ENCODE measurements at regions not wholly inside any gene's neighbourhood (a gene's known extent, or its start where the extent isn't known, plus 50 kb on each side); places are given as distances from the start of the nearest gene placed in this dataset.

GRCh38 chr1:232570007-232570406, 59.9 kb downstream of the SIPA1L2 start:
- Histone ChIP-seq H3K14ac (ENCODE audit: insufficient read length) (no peak overlapping the region), H3K18ac (ENCODE audit: extremely low read depth, low read length) (no peak overlapping the region), H2AFZ (ENCODE audit: low read length) (no peak overlapping the region), H3K4me2 (ENCODE audit: insufficient read depth in 1 of 2, low read depth in 2 of 2, low read length in 2 of 2) (no peak overlapping the region), H3K27ac (ENCODE audit: low read depth, low read length) (no peak overlapping the region), H3K23ac (ENCODE audit: insufficient read length) (no peak overlapping the region), H2BK12ac (ENCODE audit: low read depth, low read length) (no peak overlapping the region), H3K9me3 (ENCODE audit: insufficient read depth in 2 of 2, low read depth in 1 of 2, low read length in 1 of 2) (no peaks in the 10 kb centered on the region), H3K27me3 (replicated peaks in 1 of 4; ENCODE audit: control insufficient read depth in 3 of 4, extremely low read depth in 1 of 4, insufficient read depth in 3 of 4, low read length in 3 of 4) (no peaks in the 10 kb centered on the region), H2BK5ac (ENCODE audit: low read depth, low read length) (no peak overlapping the region), H3K4ac (replicated peaks; ENCODE audit: insufficient read length, low read depth, low read length) (no peak overlapping the region), H3K79me2 (ENCODE audit: control insufficient read depth in 1 of 2, insufficient read depth in 2 of 2, low read length in 2 of 2) (no peaks in the 10 kb centered on the region), H2BK15ac (ENCODE audit: low read length) (no peak overlapping the region), H4K20me1 (replicated peaks in 1 of 2; ENCODE audit: control insufficient read depth in 1 of 2, insufficient read depth in 2 of 2, low read length in 2 of 2) (no peaks in the 10 kb centered on the region), H2BK120ac (replicated peaks; ENCODE audit: low read depth, low read length) (no peak overlapping the region), H3K79me1 (ENCODE audit: low read depth, low read length) (no peaks in the 10 kb centered on the region), H3K23me2 (ENCODE audit: low read depth, low read length) (no peaks in the 10 kb centered on the region), H2BK20ac (ENCODE audit: low read length) (no peak overlapping the region), H4K5ac (ENCODE audit: insufficient read length, low read depth, low read length) (no peak overlapping the region), H3K9ac (replicated peaks in 1 of 4; ENCODE audit: extremely low read depth in 1 of 4, low read depth in 3 of 4, low read length in 3 of 4) (no peak overlapping the region), H4K91ac (replicated peaks; ENCODE audit: insufficient read length, low read length) (no peak overlapping the region), H3K4me1 (replicated peaks in 1 of 4; ENCODE audit: control insufficient read depth in 3 of 4, insufficient read depth in 4 of 4, low read length in 3 of 4) (peaks cover 0 to 3% (median 0%) of the 10 kb centered on the region in 4 experiments; a peak in 2 of 7 replicates), H2AK5ac (ENCODE audit: low read depth, low read length) (no peak overlapping the region), H3K56ac (replicated peaks; ENCODE audit: insufficient read length, low read depth, low read length) (no peak overlapping the region), H4K8ac (ENCODE audit: extremely low read depth, insufficient read depth, low read length) (no peak overlapping the region), H3K36me3 (ENCODE audit: control insufficient read depth in 2 of 4, insufficient read depth in 4 of 4, low read length in 3 of 4) (no peaks in the 10 kb centered on the region), H3K4me3 (ENCODE audit: extremely low read depth in 1 of 4, insufficient read depth in 2 of 4, low read depth in 3 of 4, low read length in 4 of 4) (no peak overlapping the region)
- FAIRE-seq (no peak), DNase-seq (ENCODE audit: low read depth in 1 of 2, low spot score in 2 of 2) (no peak)
- POLR2A ChIA-PET (ENCODE audit: partially characterized antibody), result no interaction called here
- CTCF ChIA-PET (ENCODE audit: partially characterized antibody), result no interaction called here
- TF ChIP-seq, protein P1, sequence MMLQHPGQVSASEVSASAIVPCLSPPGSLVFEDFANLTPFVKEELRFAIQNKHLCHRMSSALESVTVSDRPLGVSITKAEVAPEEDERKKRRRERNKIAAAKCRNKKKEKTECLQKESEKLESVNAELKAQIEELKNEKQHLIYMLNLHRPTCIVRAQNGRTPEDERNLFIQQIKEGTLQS (IDR thresholded peaks at IDR 0.05; ENCODE audit: insufficient read depth, low read depth, low read length), result no peak
- TF ChIP-seq SIN3A (conservative IDR thresholded peaks at IDR 0.05 in 1 of 2, IDR thresholded peaks at IDR 0.05 in 1 of 2; ENCODE audit: low read depth in 1 of 2, low read length in 2 of 2) (no peak), POU5F1 (IDR thresholded peaks at IDR 0.05; ENCODE audit: low read depth, low read length) (no peak), BCL11A (IDR thresholded peaks at IDR 0.05; ENCODE audit: low read depth in 2 of 2, low read length in 2 of 2) (no peak), GTF2F1 (IDR thresholded peaks at IDR 0.05; ENCODE audit: borderline replicate concordance, low read depth, low read length) (no peak), EP300 (IDR thresholded peaks at IDR 0.05; ENCODE audit: borderline replicate concordance in 1 of 2, low read depth in 2 of 2, low read length in 2 of 2) (no peak), SAP30 (IDR thresholded peaks at IDR 0.05; ENCODE audit: insufficient read depth, insufficient replicate concordance, low read length) (no peak), EZH2 (IDR thresholded peaks at IDR 0.05; ENCODE audit: low read depth, low read length, severe bottlenecking) (no peak), FOSL1 (IDR thresholded peaks at IDR 0.05; ENCODE audit: insufficient read depth, low read depth, low read length) (no peak), SP2 (IDR thresholded peaks at IDR 0.05; ENCODE audit: low read length) (no peak), CREB1 (IDR thresholded peaks at IDR 0.05) (no peak)
- 94% methylated on average over 5 of the region's 5 CpGs; no CpG with 5 or more reads in 1 of the 2 experiments for WGBS, 2 experiments (ENCODE audit: extremely low coverage in 1 of 2, insufficient coverage in 1 of 2, insufficient read length in 1 of 2, insufficient replicate concordance in 2 of 2, low coverage in 1 of 2, low lambda C conversion rate in 2 of 2, missing lambda C conversion rate in 1 of 2)

All from H1 (cell line).